Activated CD8-positive, alpha-beta memory T cell treated with anti-CD3 and anti-CD28 coated beads for 36 hours (primary cell): ENCODE measurements at regions not wholly inside any gene's neighbourhood (a gene's known extent, or its start where the extent isn't known, plus 50 kb on each side); places are given as distances from the start of the nearest gene placed in this dataset.

Source experiments
- CTCF ChIA-PET: fragments of 350-600 bp; sonication (Branson Sonifier 250); formaldehyde crosslinking; loops from one replicate; lab custom pipeline; 2021; ENCODE audit warnings: antibody characterized with exemption; lab: Charles Lee
- POLR2A ChIA-PET: fragments of 350-600 bp; sonication (Branson Sonifier 250); formaldehyde crosslinking; loops from one replicate; lab custom pipeline; 2021; ENCODE audit warnings: antibody characterized with exemption; lab: Charles Lee

- ChIA-PET POLR2A (no interaction called here), CTCF (interaction anchor here (1.3 kb wide), 1 partner anchor 327 kb away, joined by 4 read pairs; no protein-coding TSS in a partner anchor)
These were observed 64.8 kb upstream of the STOX2 start for GRCh38 chr4:183840311-183840710.

GRCh38 chr4:183841001-183841400 is 64.1 kb upstream of the STOX2 start:
- CTCF ChIA-PET = interaction anchor here (1.3 kb wide), 1 partner anchor 327 kb away, joined by 4 read pairs; no protein-coding TSS in a partner anchor
- POLR2A ChIA-PET = interaction anchor here (1.1 kb wide), 1 partner anchor 389 kb away, joined by 4 read pairs; no protein-coding TSS in a partner anchor

- POLR2A ChIA-PET = interaction anchor here (1.1 kb wide), 1 partner anchor 388 kb away, joined by 4 read pairs; no protein-coding TSS in a partner anchor
- CTCF ChIA-PET = no interaction called here
These were observed 63.0 kb upstream of the STOX2 start for GRCh38 chr4:183842129-183842528.

- CTCF ChIA-PET = no interaction called here
- POLR2A ChIA-PET = no interaction called here
These were observed 61.8 kb upstream of the STOX2 start for GRCh38 chr4:183843248-183843671.

- ChIA-PET CTCF (no interaction called here), POLR2A (no interaction called here)
These were observed 58.2 kb upstream of the STOX2 start for GRCh38 chr4:183846951-183847350.

- ChIA-PET CTCF (no interaction called here), POLR2A (no interaction called here)
These were observed 56.3 kb upstream of the STOX2 start for GRCh38 chr4:183848805-183849204.

- ChIA-PET POLR2A (no interaction called here), CTCF (no interaction called here)
These were observed 52.1 kb upstream of the STOX2 start for GRCh38 chr4:183852910-183853547.

GRCh38 chr4:183853548-183853940 is 51.6 kb upstream of the STOX2 start:
- POLR2A ChIA-PET = no interaction called here
- CTCF ChIA-PET = no interaction called here
